ENCODE measurements at regions not wholly inside any gene's neighbourhood (a gene's known extent, or its start where the extent isn't known, plus 50 kb on each side); places are given as distances from the start of the nearest gene placed in this dataset.

DNA sequence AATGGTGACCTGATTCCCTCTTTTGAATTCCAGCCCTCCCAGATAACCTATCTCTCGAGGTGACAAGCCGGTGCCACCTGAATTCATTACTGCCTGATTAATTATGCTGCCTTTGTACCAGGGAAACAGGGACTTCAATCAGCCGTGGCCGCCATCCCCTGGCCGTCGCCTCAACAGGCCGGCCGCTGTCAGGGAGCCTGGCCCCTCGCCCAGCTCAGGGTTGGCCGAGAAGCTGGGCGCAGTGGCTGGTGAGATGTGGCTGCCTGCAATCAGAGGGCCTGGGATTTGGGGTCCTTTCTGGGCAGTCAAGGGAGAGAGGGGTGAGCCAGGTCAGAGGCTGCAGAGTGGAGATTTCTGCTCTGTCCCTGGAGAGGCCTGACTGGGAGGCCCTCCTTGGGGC, 91.2 kb downstream of the KCTD15 start:
- Histone ChIP-seq H3K36me3 (no peaks in the 10 kb centered on the region), H3K4me1 (peaks cover 0 to 11% (median 0%) of the 10 kb centered on the region in 3 donors), H3K27ac (no peak overlapping the region), H3K4me3 (no peak overlapping the region), H3K9me3 (no peaks in the 10 kb centered on the region), H3K27me3 (peaks cover 42% of the 10 kb centered on the region)
- ATAC-seq = no peak
- WGBS, 2 donors (ENCODE audit: low coverage in 1 of 2) = 77 to 82% methylated on average over 2 to 6 of the region's 11 CpGs
- TF ChIP-seq, protein P1, sequence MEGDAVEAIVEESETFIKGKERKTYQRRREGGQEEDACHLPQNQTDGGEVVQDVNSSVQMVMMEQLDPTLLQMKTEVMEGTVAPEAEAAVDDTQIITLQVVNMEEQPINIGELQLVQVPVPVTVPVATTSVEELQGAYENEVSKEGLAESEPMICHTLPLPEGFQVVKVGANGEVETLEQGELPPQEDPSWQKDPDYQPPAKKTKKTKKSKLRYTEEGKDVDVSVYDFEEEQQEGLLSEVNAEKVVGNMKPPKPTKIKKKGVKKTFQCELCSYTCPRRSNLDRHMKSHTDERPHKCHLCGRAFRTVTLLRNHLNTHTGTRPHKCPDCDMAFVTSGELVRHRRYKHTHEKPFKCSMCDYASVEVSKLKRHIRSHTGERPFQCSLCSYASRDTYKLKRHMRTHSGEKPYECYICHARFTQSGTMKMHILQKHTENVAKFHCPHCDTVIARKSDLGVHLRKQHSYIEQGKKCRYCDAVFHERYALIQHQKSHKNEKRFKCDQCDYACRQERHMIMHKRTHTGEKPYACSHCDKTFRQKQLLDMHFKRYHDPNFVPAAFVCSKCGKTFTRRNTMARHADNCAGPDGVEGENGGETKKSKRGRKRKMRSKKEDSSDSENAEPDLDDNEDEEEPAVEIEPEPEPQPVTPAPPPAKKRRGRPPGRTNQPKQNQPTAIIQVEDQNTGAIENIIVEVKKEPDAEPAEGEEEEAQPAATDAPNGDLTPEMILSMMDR (IDR thresholded peaks at IDR 0.05) = no peak
- TF ChIP-seq POLR2A (IDR thresholded peaks at IDR 0.05) (no peak), POLR2AphosphoS5 (IDR thresholded peaks at IDR 0.05) (no peak), EP300 (IDR thresholded peaks at IDR 0.05) (no peak)

DNA sequence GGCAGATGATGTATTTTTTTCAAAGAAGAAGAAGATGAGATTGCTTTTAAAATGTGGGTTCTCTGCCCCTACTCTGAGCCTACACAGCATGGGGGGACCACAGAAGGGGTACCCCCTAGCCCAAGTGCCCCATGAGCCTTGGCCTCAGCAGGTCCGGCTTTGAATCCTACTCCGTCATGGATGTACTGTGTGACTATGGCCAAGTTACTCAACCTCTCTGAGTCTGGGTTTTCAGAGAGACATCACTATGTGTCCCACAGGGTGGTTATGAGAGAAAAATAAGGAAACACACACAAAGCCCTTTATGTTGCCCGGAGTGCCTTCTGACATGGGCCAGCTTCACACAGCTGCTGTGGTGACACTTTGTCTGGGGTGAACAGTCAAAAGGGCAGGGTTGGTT, 92.0 kb downstream of the KCTD15 start:
- Histone ChIP-seq H3K4me3 (no peak overlapping the region), H3K9me3 (no peaks in the 10 kb centered on the region), H3K4me1 (peaks cover 0 to 11% (median 0%) of the 10 kb centered on the region in 3 donors), H3K27me3 (peaks cover 42% of the 10 kb centered on the region), H3K36me3 (no peaks in the 10 kb centered on the region), H3K27ac (no peak overlapping the region)
- ATAC-seq = no peak
- 68 to 86% methylated on average over 2 to 3 of the region's 3 CpGs for WGBS, 2 donors (ENCODE audit: low coverage in 1 of 2)
- TF ChIP-seq EP300 (IDR thresholded peaks at IDR 0.05) (no peak), POLR2A (IDR thresholded peaks at IDR 0.05) (no peak), POLR2AphosphoS5 (IDR thresholded peaks at IDR 0.05) (no peak)
- TF ChIP-seq, protein P1 (IDR thresholded peaks at IDR 0.05) = no peak

DNA sequence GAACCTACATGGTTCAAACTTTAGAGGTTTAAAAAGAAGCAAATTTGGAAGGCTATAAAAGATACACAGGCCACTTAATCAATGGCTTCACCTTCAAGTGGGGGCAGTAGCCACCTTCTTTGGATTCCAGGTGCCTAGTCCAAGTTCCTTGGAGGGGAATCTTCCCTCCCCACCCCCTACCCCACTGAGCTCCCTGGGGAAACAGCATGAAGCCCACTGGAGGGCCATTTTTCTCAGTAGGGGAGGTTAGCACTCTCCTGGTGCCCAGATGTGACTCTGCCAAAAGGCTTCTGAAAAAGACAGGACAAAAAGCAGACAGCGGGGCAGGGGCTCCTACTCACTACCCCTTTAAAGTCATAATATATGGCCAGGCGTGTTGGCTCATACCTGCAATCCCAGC, 93.9 kb downstream of the KCTD15 start:
- H3K4me3 ChIP-seq = no peak overlapping the region
- peaks cover 49% of the 10 kb centered on the region for H3K27me3 ChIP-seq
- WGBS, 2 donors (ENCODE audit: low coverage in 1 of 2) = no CpG with 5 or more reads among the region's 2 CpGs
- H3K36me3 ChIP-seq = no peaks in the 10 kb centered on the region
- no peaks in the 10 kb centered on the region for H3K4me1 ChIP-seq
- TF ChIP-seq EP300 (IDR thresholded peaks at IDR 0.05) (no peak), POLR2A (IDR thresholded peaks at IDR 0.05) (no peak), POLR2AphosphoS5 (IDR thresholded peaks at IDR 0.05) (no peak)
- TF ChIP-seq, protein P1 (IDR thresholded peaks at IDR 0.05) = no peak
- no peaks in the 10 kb centered on the region for H3K9me3 ChIP-seq
- H3K27ac ChIP-seq = no peak overlapping the region
- ATAC-seq = no peak

DNA sequence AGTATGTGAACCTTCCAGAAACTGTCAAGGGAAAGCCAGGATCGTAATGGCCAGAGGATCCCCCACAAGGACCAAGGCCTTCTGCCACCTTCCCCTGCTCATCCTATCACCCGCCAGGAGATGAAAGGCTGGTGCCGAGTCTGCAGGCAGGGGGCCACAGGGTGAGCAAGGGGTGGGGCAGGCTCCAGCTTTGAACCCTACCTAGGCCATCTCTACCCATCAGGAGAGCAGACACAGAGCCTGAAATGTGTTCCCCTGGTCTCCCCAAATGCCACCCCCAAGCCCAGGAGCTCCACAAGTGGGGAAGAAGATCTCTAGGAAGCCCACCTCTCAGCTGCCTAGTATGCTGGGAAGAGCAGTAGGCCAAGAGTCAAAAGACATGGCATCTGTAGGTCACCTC, 95.1 kb downstream of the KCTD15 start:
- no peak overlapping the region for H3K27ac ChIP-seq
- WGBS, 2 donors (ENCODE audit: low coverage in 1 of 2) = no CpG with 5 or more reads among the region's 3 CpGs
- H3K27me3 ChIP-seq = peaks cover 40% of the 10 kb centered on the region
- TF ChIP-seq EP300 (IDR thresholded peaks at IDR 0.05) = no peak
- no peak for TF ChIP-seq POLR2A (IDR thresholded peaks at IDR 0.05)
- no peak for TF ChIP-seq POLR2AphosphoS5 (IDR thresholded peaks at IDR 0.05)
- TF ChIP-seq, protein P1 (IDR thresholded peaks at IDR 0.05) = no peak
- no peaks in the 10 kb centered on the region for H3K36me3 ChIP-seq
- ATAC-seq = no peak
- no peak overlapping the region for H3K4me3 ChIP-seq
- no peaks in the 10 kb centered on the region for H3K9me3 ChIP-seq
- H3K4me1 ChIP-seq = no peaks in the 10 kb centered on the region

DNA sequence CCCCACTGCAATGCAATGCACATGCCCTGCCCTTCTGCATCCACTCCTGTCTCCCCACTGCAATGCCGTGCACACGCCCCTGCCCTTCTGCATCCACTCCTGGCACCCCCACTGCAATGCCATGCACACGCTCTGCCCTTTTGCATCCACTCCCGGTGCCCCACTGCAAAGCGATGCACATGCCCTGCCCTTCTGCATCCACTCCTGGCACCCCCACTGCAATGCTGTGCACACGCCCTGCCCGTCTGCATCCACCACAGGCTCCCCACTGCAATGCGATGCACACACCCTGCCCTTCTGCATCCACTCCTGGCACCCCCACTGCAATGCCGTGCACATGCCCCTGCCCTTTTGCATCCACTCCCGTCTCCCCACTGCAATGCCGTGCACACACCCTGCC, 98.1 kb downstream of the KCTD15 start:
- Histone ChIP-seq H3K4me1 (no peaks in the 10 kb centered on the region), H3K4me3 (no peak overlapping the region), H3K27me3 (peaks cover 33% of the 10 kb centered on the region), H3K27ac (no peak overlapping the region), H3K9me3 (peaks cover 0 to 23% (median 0%) of the 10 kb centered on the region in 3 donors), H3K36me3 (no peaks in the 10 kb centered on the region)
- ATAC-seq = no peak
- TF ChIP-seq POLR2AphosphoS5 (IDR thresholded peaks at IDR 0.05) = no peak
- TF ChIP-seq, protein P1 (IDR thresholded peaks at IDR 0.05) = no peak
- TF ChIP-seq EP300 (IDR thresholded peaks at IDR 0.05) = no peak
- TF ChIP-seq POLR2A (IDR thresholded peaks at IDR 0.05) = no peak
- 64 to 87% methylated on average over 9 to 11 of the region's 11 CpGs for WGBS, 2 donors (ENCODE audit: low coverage in 1 of 2)

Data from gastroesophageal sphincter (tissue), 4 donors.